HG02970 (cell line): ENCODE measurements at regions not wholly inside any gene's neighbourhood (a gene's known extent, or its start where the extent isn't known, plus 50 kb on each side); places are given as distances from the start of the nearest gene placed in this dataset.

ENCODE experiments used
- ATAC-seq: cut with Tn5 transposase; IDR thresholded peaks from one replicate; pipeline ENCODE4 v1.9.1; 2021; ENCODE audit warnings: mild to moderate bottlenecking, moderate library complexity, moderate number of reproducible peaks; ENCODE audit not compliant: unreplicated experiment, low FRiP score

DNA sequence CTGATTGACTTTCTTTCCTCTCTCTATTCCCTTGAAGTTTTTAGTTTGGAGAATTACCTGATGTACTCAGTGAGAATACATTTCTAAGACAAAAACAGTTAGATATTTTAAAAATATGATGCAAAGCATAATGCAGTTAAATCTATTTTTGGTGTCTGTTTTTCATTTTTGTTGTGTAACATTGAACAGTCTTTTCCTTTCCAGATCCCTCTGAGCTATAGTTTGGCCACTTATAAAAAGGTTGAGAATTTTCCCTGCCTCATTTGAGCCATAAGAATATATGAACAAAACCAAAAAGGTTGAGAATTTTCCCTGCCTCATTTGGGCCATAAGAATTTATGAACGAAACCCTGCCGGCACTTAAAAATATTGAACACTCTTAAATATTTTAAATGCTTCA is 57.0 kb upstream of the IPO5 start:
- no peak for ATAC-seq

DNA sequence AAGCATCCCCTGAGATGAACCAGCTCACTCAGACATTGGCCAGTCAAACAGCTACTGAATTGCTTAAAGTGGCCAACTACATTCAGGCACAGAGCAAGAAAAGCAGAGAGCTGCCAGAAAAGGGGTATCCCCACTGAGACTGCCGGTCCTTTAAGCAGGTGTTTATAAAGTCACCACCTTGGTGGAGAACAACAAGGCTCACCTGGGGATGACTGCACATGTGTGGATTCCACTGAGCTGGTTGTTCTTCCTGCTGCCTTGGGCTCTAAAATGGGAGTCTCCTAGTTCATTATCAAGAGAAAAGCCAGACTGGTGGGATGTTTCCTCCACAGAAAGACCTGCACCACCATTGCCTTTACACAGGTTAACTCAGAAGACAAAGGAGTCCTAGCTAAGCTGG is 51.8 kb upstream of the IPO5 start:
- no peak for ATAC-seq
